ENCODE measurements at regions not wholly inside any gene's neighbourhood (a gene's known extent, or its start where the extent isn't known, plus 50 kb on each side); places are given as distances from the start of the nearest gene placed in this dataset.

DNA sequence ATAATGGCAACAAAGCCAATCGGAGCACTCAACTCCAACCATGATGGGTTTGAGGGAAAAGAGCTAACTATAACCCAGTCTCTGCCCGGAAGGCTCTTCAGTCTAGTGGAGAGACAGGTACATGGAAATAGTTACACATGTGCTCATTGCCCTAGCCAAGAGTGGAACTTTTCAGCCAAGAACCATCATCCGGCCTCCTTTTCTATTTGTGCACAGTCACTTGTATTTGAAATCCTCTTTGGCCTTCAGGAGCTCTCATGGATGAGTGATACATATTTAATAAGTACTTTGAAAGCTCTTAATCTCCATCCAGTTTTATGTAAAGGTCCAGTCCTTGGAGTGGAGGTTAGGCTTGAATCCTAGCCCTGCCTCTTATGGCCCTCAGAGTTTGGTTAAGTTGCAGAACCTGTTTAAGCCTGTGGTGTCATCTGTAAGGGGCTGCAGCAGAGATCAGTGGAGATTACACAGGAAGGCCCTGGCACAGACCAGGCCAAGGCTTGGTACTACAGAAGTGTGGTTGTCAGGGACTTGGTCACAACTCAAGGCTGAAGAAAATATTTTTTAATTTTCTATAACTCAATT is 72.3 kb upstream of the SMLR1 start:
- no peaks in the 10 kb centered on the region for H3K4me1 ChIP-seq (replicated peaks in 1 of 2)
- intact Hi-C loops (cut with DNase I), result no loop called here
- no peak overlapping the region for H3K4me3 ChIP-seq
- no peaks in the 10 kb centered on the region for H3K27me3 ChIP-seq
- DNase-seq, result no peak
- H3K9me3 ChIP-seq (replicated peaks in 1 of 3), result no peaks in the 10 kb centered on the region
- H3K27ac ChIP-seq, result no peak overlapping the region
- no peaks in the 10 kb centered on the region for H3K36me3 ChIP-seq (replicated peaks in 1 of 2)
- TF ChIP-seq POLR2A (IDR thresholded peaks at IDR 0.05), result no peak
- TF ChIP-seq, protein P1, sequence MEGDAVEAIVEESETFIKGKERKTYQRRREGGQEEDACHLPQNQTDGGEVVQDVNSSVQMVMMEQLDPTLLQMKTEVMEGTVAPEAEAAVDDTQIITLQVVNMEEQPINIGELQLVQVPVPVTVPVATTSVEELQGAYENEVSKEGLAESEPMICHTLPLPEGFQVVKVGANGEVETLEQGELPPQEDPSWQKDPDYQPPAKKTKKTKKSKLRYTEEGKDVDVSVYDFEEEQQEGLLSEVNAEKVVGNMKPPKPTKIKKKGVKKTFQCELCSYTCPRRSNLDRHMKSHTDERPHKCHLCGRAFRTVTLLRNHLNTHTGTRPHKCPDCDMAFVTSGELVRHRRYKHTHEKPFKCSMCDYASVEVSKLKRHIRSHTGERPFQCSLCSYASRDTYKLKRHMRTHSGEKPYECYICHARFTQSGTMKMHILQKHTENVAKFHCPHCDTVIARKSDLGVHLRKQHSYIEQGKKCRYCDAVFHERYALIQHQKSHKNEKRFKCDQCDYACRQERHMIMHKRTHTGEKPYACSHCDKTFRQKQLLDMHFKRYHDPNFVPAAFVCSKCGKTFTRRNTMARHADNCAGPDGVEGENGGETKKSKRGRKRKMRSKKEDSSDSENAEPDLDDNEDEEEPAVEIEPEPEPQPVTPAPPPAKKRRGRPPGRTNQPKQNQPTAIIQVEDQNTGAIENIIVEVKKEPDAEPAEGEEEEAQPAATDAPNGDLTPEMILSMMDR (IDR thresholded peaks at IDR 0.05), result no peak
- 86 to 92% (median 90%) methylated on average over 3 of the region's 3 CpGs for WGBS, 4 donors

DNA sequence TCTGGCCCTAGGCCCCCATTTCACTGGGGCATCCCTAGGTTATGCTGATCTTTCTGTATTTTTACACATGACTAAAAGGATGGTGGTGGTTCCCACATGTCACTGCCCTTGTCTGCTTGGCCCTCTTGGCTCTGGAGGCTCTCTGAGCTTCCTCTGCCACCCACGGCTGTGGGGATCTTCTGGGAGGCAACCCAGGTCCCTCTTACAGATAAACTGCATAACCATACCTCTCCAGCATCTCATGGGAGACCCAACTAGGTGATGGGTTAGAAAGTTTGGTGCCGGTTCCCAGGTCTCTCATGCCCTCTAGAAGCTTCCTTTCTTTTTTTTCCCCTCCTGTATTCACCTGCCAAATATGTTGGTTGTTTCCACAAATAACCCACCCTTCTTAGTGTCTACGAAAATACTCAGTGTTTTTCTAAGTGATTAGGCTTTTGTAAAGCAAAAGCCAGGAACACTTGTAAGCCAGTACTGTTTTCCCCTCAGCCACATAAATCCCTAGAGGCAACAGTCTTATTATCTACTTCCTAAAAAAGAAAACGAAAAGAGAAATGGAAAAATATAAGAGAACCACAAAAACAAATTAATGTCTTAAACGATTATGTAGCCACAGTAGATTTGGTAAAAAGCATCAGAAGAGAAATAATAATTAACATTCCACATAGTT is 71.7 kb upstream of the SMLR1 start:
- Histone ChIP-seq H3K4me1 (replicated peaks in 1 of 2) (no peaks in the 10 kb centered on the region), H3K36me3 (replicated peaks in 1 of 2) (no peaks in the 10 kb centered on the region), H3K27ac (no peak overlapping the region), H3K9me3 (replicated peaks in 1 of 3) (no peaks in the 10 kb centered on the region), H3K27me3 (no peaks in the 10 kb centered on the region), H3K4me3 (no peak overlapping the region)
- WGBS, 4 donors, result 71 to 77% (median 72%) methylated on average over 5 of the region's 5 CpGs
- no peak for TF ChIP-seq POLR2A (IDR thresholded peaks at IDR 0.05)
- TF ChIP-seq, protein P1 (IDR thresholded peaks at IDR 0.05), result no peak
- intact Hi-C loops (cut with DNase I), result no loop called here
- no peak for DNase-seq

DNA sequence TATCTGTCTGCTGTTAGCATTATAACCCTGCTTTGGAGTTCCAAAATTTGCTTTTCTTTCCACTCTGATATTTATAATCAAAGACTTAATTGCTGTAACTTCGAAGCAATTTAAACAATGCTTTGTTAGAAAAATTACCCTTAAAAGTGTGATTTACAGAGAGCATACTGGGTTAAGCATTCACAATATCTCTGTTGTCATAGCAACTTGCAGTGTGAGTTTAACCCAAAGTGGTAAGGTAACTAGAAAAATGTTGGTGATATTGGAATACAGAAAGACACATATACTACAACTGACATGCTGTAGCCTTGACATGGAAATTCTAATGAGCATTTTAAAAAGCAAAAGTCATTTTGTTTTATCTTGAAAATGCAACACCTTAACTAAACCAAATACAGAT is 70.4 kb upstream of the SMLR1 start:
- intact Hi-C loops (cut with DNase I), result no loop called here
- 73 to 84% (median 79%) methylated on average over 1 of the region's 1 CpG for WGBS, 4 donors
- no peaks in the 10 kb centered on the region for H3K4me1 ChIP-seq (replicated peaks in 1 of 2)

DNA sequence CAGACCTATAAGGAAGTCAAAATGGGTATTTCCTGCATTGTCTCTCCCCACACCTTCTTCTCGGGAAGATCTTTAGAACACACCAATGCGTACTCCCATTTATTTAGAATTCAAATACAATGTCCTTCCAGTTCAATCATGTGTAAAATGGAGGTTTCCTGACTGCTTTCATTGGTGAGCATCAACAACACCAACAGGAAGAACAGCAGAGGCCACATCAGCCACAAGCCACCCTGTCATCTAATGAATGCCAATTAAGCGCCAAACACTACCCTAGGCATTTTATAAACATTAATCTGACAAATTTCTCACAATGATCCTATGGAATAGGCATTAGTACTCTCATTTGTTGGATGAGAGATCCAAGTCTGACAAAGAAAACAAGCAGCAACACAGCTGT is 68.4 kb upstream of the SMLR1 start:
- intact Hi-C loops (cut with DNase I), result no loop called here
- no peaks in the 10 kb centered on the region for H3K4me1 ChIP-seq (replicated peaks in 1 of 2)

More for the DNA sequence above, 70.4 kb upstream of the SMLR1 start:
- TF ChIP-seq, protein P1 (IDR thresholded peaks at IDR 0.05), result no peak
- TF ChIP-seq POLR2A (IDR thresholded peaks at IDR 0.05), result no peak
- Histone ChIP-seq H3K4me3 (no peak overlapping the region), H3K9me3 (replicated peaks in 1 of 3) (no peaks in the 10 kb centered on the region), H3K36me3 (replicated peaks in 1 of 2) (no peaks in the 10 kb centered on the region), H3K27me3 (no peaks in the 10 kb centered on the region), H3K27ac (no peak overlapping the region)
- no peak for DNase-seq

More for the DNA sequence above, 68.4 kb upstream of the SMLR1 start:
- no peaks in the 10 kb centered on the region for H3K9me3 ChIP-seq (replicated peaks in 1 of 3)
- no peak for DNase-seq
- TF ChIP-seq, protein P1 (IDR thresholded peaks at IDR 0.05), result no peak
- no peak for TF ChIP-seq POLR2A (IDR thresholded peaks at IDR 0.05)
- H3K4me3 ChIP-seq, result no peak overlapping the region
- no peaks in the 10 kb centered on the region for H3K36me3 ChIP-seq (replicated peaks in 1 of 2)
- no peak overlapping the region for H3K27ac ChIP-seq
- no peaks in the 10 kb centered on the region for H3K27me3 ChIP-seq
- 89 to 92% (median 91%) methylated on average over 3 of the region's 3 CpGs for WGBS, 4 donors
